Hepatocyte (in vitro differentiated cells): ENCODE measurements at regions not wholly inside any gene's neighbourhood (a gene's known extent, or its start where the extent isn't known, plus 50 kb on each side); places are given as distances from the start of the nearest gene placed in this dataset.

Experiments
- DNase-seq: peaks from one replicate; pipeline ENCODE4 v3.0.0-alpha.2; 2016; ENCODE audit warnings: low spot score
- H2AFZ ChIP-seq: fragments of 200-600 bp; sonication (generic); 2 replicates; pipeline ENCODE4 v1.6.0; 2016; ENCODE audit warnings: antibody characterized with exemption, mild to moderate bottlenecking
- H3K27ac ChIP-seq: fragments of 200-600 bp; sonication (generic); 2 replicates; pipeline ENCODE4 v1.5.1; 2016; ENCODE audit warnings: mild to moderate bottlenecking
- H3K27me3 ChIP-seq: fragments of 200-600 bp; sonication (generic); 2 replicates; pipeline ENCODE4 v1.6.1; 2016
- H3K36me3 ChIP-seq: fragments of 200-600 bp; sonication (generic); replicated peaks from 2 replicates; pipeline ENCODE4 v1.5.1; 2016; ENCODE audit warnings: low read depth; ENCODE audit not compliant: insufficient read depth
- H3K4me1 ChIP-seq: fragments of 200-600 bp; sonication (generic); 2 replicates; pipeline ENCODE4 v1.5.1; 2016; ENCODE audit warnings: mild to moderate bottlenecking, moderate library complexity; ENCODE audit not compliant: insufficient read depth
- H3K4me2 ChIP-seq: fragments of 200-600 bp; sonication (generic); 2 replicates; pipeline ENCODE4 v1.6.0; 2016
- H3K4me3 ChIP-seq: fragments of 200-600 bp; sonication (generic); 2 replicates; pipeline ENCODE4 v1.5.1; 2016; ENCODE audit warnings: mild to moderate bottlenecking
- H3K79me2 ChIP-seq: fragments of 200-600 bp; sonication (generic); 2 replicates; pipeline ENCODE4 v1.6.0; 2017; ENCODE audit warnings: mild to moderate bottlenecking
- H3K9me2 ChIP-seq: fragments of 200-600 bp; sonication (generic); replicated peaks from 2 replicates; pipeline ENCODE4 v1.6.0; 2017; ENCODE audit warnings: mild to moderate bottlenecking; ENCODE audit not compliant: insufficient read depth
- H3K9me3 ChIP-seq: fragments of 200-600 bp; sonication (generic); 2 replicates; pipeline ENCODE4 v1.5.1; 2016; ENCODE audit warnings: low read depth, mild to moderate bottlenecking
- H4K20me1 ChIP-seq: fragments of 200-600 bp; sonication (generic); 2 replicates; pipeline ENCODE4 v1.6.0; 2016; ENCODE audit warnings: mild to moderate bottlenecking; ENCODE audit not compliant: insufficient read depth, poor library complexity, severe bottlenecking
- CTCF ChIP-seq: fragments of 200-600 bp; sonication (generic); IDR thresholded peaks from 2 replicates; pipeline ENCODE4 v1.5.1; 2016; ENCODE audit warnings: antibody characterized with exemption, mild to moderate bottlenecking; ENCODE audit not compliant: poor library complexity
- EZH2 ChIP-seq: fragments of 200-600 bp; sonication (generic); IDR thresholded peaks from 2 replicates; pipeline ENCODE4 v1.6.1; 2016; ENCODE audit warnings: antibody characterized with exemption, mild to moderate bottlenecking, borderline replicate concordance
- EZH2phosphoT487 ChIP-seq: fragments of 200-600 bp; sonication (generic); IDR thresholded peaks from one replicate; pipeline ENCODE4 v1.6.1; 2018; ENCODE audit warnings: antibody characterized with exemption, mild to moderate bottlenecking, low read depth, moderate library complexity; ENCODE audit not compliant: unreplicated experiment, severe bottlenecking
- WGBS: methylation state at CpG from one replicate; pipeline ENCODE4 v1.1.6; 2016; ENCODE audit warnings: low lambda C conversion rate; ENCODE audit errors: missing lambda C conversion rate; 5-methylcytosine and 5-hydroxymethylcytosine counted together

GRCh38 chr2:19545507-19545906, 187.1 kb upstream of the OSR1 start:
- H3K27ac ChIP-seq: no peak overlapping the region
- DNase-seq: no peak
- H3K4me1 ChIP-seq: peaks cover 6% of the 10 kb centered on the region
- no peaks in the 10 kb centered on the region for H3K36me3 ChIP-seq
- no peaks in the 10 kb centered on the region for H3K9me2 ChIP-seq
- no peaks in the 10 kb centered on the region for H3K27me3 ChIP-seq
- H3K4me2 ChIP-seq: no peak overlapping the region
- H3K79me2 ChIP-seq: no peaks in the 10 kb centered on the region
- no peaks in the 10 kb centered on the region for H4K20me1 ChIP-seq
- H2AFZ ChIP-seq: no peak overlapping the region
- H3K9me3 ChIP-seq: no peaks in the 10 kb centered on the region
- TF ChIP-seq CTCF: no peak
- no peak for TF ChIP-seq EZH2
- TF ChIP-seq EZH2phosphoT487: no peak
- 75% methylated on average over 4 of the region's 4 CpGs for WGBS
- no peak overlapping the region for H3K4me3 ChIP-seq

GRCh38 chr2:19543663-19544383, 185.4 kb upstream of the OSR1 start:
- no peak for DNase-seq
- Histone ChIP-seq H2AFZ (no peak overlapping the region), H3K4me1 (peaks cover 6% of the 10 kb centered on the region), H3K36me3 (no peaks in the 10 kb centered on the region), H3K9me2 (no peaks in the 10 kb centered on the region), H3K27me3 (no peaks in the 10 kb centered on the region), H3K27ac (no peak overlapping the region), H3K9me3 (no peaks in the 10 kb centered on the region), H4K20me1 (no peaks in the 10 kb centered on the region), H3K4me2 (no peak overlapping the region), H3K4me3 (no peak overlapping the region), H3K79me2 (no peaks in the 10 kb centered on the region)
- TF ChIP-seq CTCF: no peak
- WGBS: 88% methylated on average over 2 of the region's 2 CpGs

- no peak overlapping the region for H3K4me3 ChIP-seq
- H3K79me2 ChIP-seq: no peaks in the 10 kb centered on the region
- H4K20me1 ChIP-seq: no peaks in the 10 kb centered on the region
- no peaks in the 10 kb centered on the region for H3K27me3 ChIP-seq
- no peak overlapping the region for H3K4me2 ChIP-seq
- H3K9me2 ChIP-seq: no peaks in the 10 kb centered on the region
- H3K36me3 ChIP-seq: no peaks in the 10 kb centered on the region
- 93% methylated on average over 8 of the region's 8 CpGs for WGBS
- TF ChIP-seq EZH2phosphoT487: no peak
- no peak for TF ChIP-seq EZH2
- TF ChIP-seq CTCF: no peak
- H3K4me1 ChIP-seq: peaks cover 6% of the 10 kb centered on the region
- H3K27ac ChIP-seq: no peak overlapping the region
- DNase-seq: no peak
- H2AFZ ChIP-seq: no peak overlapping the region
- H3K9me3 ChIP-seq: no peaks in the 10 kb centered on the region
Observed at GRCh38 chr2:19542796-19543662, 184.6 kb upstream of the OSR1 start.
